GM18870 (cell line): ENCODE measurements at regions not wholly inside any gene's neighbourhood (a gene's known extent, or its start where the extent isn't known, plus 50 kb on each side); places are given as distances from the start of the nearest gene placed in this dataset.
A peak's percentile ranks its signal among the peaks of the same experiment; 100 is the strongest.
"Not testable (repeated sequence)": the region's sequence is repeated elsewhere in the genome, so short reads cannot be mapped to it uniquely, and the experiment has no call there.

Experiments used
- ATAC-seq: cut with Tn5 transposase; IDR thresholded peaks from one replicate; pipeline ENCODE4 v1.9.1; 2021; ENCODE audit warnings: moderate library complexity; ENCODE audit not compliant: unreplicated experiment

DNA sequence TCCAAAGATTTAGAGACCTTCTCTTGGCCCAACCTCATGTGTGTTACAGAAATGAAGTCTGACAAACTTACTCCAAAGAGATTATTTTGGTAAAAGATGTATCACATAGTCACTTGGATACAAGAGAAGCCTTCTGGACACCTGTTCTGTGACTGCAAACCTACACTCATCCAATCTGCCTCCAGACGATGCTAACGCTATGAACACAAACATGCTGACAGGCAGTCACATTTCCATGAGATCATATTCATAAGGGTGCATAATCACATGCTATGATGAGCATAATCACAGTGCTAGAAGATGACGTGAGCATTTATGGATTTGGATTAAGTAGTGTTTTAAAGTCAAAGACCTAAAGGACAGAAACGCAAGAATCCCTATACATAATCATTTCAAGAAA lies 340.2 kb downstream of the HACE1 start:
- ATAC-seq: no peak

GRCh38 chr6:104509355-104509754 lies 350.4 kb downstream of the HACE1 start:
- ATAC-seq: no peak

DNA sequence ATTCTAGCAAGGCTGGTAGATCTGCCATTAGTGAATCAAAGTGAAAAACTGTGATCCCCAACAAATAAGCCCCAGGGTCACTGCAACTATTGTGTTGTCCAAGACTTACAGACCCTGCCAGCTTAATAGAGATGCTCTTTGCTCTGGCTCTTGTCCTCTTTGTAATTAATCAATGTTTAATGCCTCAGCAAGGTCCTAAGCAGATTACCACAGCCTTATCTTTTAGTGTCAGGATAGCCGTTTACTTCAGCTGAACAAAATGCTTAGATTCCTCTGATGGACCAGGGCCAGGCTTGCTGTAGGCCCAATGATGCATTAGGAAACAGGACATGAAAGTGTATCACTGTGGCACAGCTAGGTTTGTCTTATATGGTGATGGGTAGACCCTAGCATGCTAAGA lies 353.3 kb downstream of the HACE1 start:
- no peak for ATAC-seq

- ATAC-seq: no peak
Measured at GRCh38 chr6:104505838-104506237, 353.9 kb downstream of the HACE1 start.

DNA sequence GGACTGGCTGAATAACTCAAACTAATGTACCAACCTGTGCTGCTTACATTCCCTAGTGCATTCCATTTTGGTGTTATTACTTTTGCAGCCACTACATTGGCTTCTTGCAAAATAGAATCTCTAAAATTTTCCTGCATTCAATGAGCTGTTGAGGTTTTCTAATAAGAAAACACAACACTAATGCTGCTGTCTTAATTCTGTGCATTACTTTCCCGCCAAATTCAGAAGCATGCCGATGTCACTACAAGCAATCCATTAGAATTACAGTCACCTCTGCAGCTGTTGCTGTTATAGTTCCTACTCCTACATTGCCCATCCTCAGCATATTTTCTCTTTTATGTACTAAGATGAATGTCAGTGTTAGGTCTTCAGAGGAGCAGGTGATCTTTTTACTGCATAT lies 359.5 kb downstream of the HACE1 start:
- no peak for ATAC-seq

- no peak for ATAC-seq
Measured at GRCh38 chr6:104486035-104486434, 373.7 kb downstream of the HACE1 start.

DNA sequence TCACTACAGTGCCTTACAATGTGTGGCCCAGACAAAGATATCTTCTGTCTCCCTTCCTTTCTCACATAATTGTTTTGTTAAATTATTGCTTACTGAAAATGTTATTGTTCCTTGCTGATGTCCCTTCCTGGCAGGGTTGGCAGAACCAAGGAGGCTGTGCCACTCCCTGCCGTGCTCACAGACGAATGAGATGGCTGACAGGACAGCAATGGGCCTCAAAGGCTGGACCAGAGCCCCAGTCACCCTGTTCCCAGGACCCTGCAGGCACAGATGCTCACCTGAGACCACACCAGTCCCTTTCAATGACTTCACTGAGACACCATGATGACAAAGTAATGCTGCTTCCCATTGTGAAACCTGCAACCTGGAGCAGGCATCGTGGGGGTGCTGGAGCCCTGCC lies 375.1 kb downstream of the HACE1 start:
- ATAC-seq: no peak

DNA sequence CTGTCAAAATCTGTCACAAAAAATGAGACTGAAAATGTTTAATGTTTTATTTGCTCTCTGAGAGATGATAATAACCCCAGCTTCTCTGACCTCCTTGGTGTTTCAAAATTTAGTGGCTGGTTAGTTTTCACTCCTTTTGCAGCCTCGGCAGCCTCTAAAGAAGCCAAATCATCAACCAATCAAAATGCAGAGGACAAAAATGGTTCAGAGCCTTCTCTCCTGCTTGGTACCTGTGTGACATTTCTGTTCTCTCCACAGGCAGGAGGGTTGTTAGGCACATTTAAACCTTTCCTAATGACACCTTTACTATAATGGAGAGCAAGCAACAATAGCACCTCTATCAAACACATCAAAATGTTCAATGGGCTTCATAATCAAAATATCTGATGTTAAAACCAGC lies 375.5 kb downstream of the HACE1 start:
- ATAC-seq: no peak

- ATAC-seq: no peak
Measured at GRCh38 chr6:104483225-104483834, 376.4 kb downstream of the HACE1 start.

DNA sequence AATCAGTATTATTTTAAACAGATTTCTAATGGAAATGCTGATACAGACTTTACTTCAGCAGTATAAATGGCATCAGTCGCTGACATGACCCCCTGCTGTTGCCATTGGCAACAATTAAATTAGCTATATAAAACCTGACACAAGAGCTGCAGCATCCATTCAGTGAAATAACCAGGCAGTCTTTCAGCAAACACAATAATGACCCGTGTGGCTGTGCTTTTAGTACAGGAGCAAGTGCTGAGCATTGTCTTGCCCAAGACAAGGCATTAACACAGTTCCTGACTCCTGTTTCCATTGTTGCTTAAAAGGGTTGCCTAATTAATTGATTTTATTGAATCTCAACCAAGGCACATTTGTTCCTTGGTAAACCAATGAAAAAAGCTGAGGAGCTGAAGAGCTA lies 382.1 kb downstream of the HACE1 start:
- no peak for ATAC-seq

GRCh38 chr6:104473021-104473429 lies 386.7 kb downstream of the HACE1 start:
- ATAC-seq: no peak

- ATAC-seq: no peak
Measured at GRCh38 chr6:104472021-104472901, 387.5 kb downstream of the HACE1 start.

DNA sequence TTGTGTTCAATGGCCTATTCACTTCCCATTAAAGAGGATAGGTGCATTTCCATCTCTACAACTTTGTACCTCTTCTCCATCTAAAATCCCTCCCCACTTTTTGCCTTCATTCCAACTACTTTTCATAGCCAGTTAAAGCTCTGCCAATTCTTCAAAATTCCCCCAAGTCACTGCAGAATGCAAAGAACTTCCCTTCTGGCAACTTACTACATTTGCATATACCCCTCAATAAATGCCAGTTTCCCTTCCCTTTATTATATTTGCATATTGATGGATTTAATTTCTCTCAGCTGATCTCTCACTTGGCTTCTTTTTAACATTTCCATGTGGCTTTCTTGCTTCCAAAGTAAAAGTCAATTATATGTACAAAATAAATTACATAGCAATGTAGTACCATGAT lies 393.4 kb downstream of the HACE1 start:
- no peak for ATAC-seq

GRCh38 chr6:104462811-104463599 lies 396.7 kb downstream of the HACE1 start:
- no peak for ATAC-seq

DNA sequence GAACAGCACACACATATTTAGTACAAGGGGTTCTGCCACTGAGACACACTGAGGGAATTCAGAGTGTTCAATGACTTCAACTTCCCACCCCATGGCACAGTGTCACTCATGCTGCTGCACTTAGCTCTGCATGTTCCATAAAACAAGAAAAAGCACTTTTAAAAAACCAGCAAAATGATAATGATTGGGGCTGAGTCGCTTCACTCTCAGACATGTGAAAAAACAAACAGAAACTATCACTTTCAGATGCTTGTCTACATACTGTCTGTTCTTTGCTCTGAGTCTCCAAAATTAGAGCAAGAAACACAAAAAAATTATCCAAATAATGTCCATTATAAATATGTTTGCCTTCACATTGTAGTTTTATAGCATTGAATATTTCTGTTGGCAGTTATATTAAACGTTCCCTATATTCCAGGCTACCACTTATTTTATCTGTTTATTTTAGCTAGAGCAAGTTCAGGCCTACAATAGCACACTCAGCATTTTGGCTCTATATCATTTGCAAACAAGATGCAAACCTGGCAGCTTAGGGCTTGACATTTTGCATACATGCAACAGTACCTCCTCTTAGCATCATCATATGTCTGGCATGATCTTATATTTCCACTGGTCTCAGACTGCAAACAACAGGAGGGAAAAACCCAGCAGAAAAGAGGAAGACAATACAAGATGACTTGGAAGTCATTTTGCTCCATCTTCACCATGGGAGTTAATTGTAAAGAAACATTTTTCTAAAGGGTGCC lies 398.8 kb downstream of the HACE1 start:
- ATAC-seq: no peak

DNA sequence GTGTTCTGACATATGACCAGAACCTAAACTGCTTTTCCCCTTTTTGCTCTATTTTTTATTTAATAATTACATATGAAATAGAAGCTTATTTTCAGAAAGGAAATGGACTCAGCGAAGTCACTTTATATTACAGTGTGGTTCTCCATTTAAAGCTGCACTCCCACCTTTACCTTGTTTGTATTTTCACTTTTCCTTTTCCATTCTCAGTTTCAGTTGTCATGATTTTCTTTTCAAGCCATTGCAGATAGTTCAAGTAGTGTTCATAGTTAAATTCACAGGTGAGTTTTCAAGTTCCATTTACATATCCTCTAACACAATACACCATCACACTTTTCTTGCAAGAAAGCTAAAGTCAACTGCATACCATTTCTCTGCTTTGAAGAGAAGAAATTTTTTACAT lies 400.2 kb downstream of the HACE1 start:
- ATAC-seq: peak; percentile 95

DNA sequence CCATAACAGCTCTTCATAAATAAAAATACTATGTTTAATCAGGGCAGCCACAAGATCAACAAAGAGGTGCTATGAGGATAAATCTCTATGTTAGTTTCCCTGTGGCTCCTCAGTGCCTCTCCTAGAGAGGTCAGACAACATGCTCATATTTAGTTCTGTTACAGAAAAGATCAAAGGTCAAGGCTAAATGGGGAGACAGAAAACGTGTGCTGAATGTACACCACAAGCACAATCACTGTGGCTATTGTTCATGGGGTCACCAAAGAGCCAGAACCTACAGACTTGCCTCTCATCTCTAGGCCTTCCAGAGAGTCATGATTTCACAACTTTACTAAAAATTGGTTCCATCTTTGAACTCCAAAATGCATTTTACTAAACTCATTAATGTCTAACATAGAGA lies 409.8 kb downstream of the HACE1 start:
- no peak for ATAC-seq

- ATAC-seq: not testable (repeated sequence)
Measured at GRCh38 chr6:104446101-104447080, 413.3 kb downstream of the HACE1 start.

DNA sequence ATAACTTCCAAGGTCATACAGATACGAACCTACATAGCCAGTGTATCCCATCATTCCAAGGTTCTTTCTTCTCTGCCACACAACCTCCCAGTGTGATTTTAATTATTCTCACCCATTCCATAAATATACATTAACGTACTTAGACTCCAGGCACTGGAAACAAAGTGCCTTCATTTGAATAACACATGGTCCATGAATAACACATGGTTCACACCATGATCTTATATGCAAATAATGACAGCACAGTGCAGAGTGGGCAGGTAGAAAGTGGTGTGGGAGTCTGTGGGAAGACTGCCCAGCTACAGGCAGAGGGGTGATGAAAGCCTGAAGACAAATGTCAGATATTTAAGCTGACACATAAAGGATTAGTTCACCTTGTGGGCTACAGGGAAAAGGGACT lies 425.2 kb downstream of the HACE1 start:
- no peak for ATAC-seq

GRCh38 chr6:104431096-104431495 lies 428.6 kb downstream of the HACE1 start:
- ATAC-seq: no peak
